NCI-H2107 treated with DMSO at 0.1 percent for 48 hours (cell line): ENCODE measurements at regions not wholly inside any gene's neighbourhood (a gene's known extent, or its start where the extent isn't known, plus 50 kb on each side); places are given as distances from the start of the nearest gene placed in this dataset.

Experiments
- DNase-seq: peaks from one replicate; lab custom pipeline; 2025; ENCODE audit not compliant: unreplicated experiment; lab: John Stamatoyannopoulos, UW

GRCh38 chr17:69820876-69821473 is 254.1 kb upstream of the KCNJ16 start:
- no peak for DNase-seq

GRCh38 chr17:69822314-69822875 is 252.6 kb upstream of the KCNJ16 start:
- DNase-seq, result no peak

GRCh38 chr17:69828087-69828486 is 246.9 kb upstream of the KCNJ16 start:
- DNase-seq, result no peak

- DNase-seq, result no peak
Observed at GRCh38 chr17:69834494-69834893, 240.5 kb upstream of the KCNJ16 start.

- no peak for DNase-seq
Observed at GRCh38 chr17:69851736-69852135, 223.3 kb upstream of the KCNJ16 start.

GRCh38 chr17:69853541-69854224 is 221.3 kb upstream of the KCNJ16 start:
- no peak for DNase-seq

- DNase-seq, result no peak
Observed at GRCh38 chr17:69854225-69854780, 220.7 kb upstream of the KCNJ16 start.

GRCh38 chr17:69856946-69857345 is 218.1 kb upstream of the KCNJ16 start:
- no peak for DNase-seq

- no peak for DNase-seq
Observed at GRCh38 chr17:69857412-69857835, 217.6 kb upstream of the KCNJ16 start.

- DNase-seq, result no peak
Observed at GRCh38 chr17:69858460-69858859, 216.6 kb upstream of the KCNJ16 start.

GRCh38 chr17:69860142-69860680 is 214.8 kb upstream of the KCNJ16 start:
- DNase-seq, result no peak

GRCh38 chr17:69864462-69864861 is 210.6 kb upstream of the KCNJ16 start:
- DNase-seq, result no peak

- DNase-seq, result no peak
Observed at GRCh38 chr17:69869667-69870066, 205.4 kb upstream of the KCNJ16 start.

GRCh38 chr17:69870091-69870530 is 204.9 kb upstream of the KCNJ16 start:
- DNase-seq, result no peak

- DNase-seq, result no peak
Observed at GRCh38 chr17:69870751-69871199, 204.2 kb upstream of the KCNJ16 start.

- no peak for DNase-seq
Observed at GRCh38 chr17:69871318-69871717, 203.7 kb upstream of the KCNJ16 start.

GRCh38 chr17:69872675-69873262 is 202.3 kb upstream of the KCNJ16 start:
- no peak for DNase-seq

GRCh38 chr17:69874175-69874670 is 200.8 kb upstream of the KCNJ16 start:
- DNase-seq, result no peak

- DNase-seq, result no peak
Observed at GRCh38 chr17:69876757-69877156, 198.3 kb upstream of the KCNJ16 start.

GRCh38 chr17:69878661-69879060 is 196.4 kb upstream of the KCNJ16 start:
- no peak for DNase-seq

GRCh38 chr17:69879576-69879975 is 195.4 kb upstream of the KCNJ16 start:
- no peak for DNase-seq
